Testis (tissue), 2 donors: ENCODE measurements at regions not wholly inside any gene's neighbourhood (a gene's known extent, or its start where the extent isn't known, plus 50 kb on each side); places are given as distances from the start of the nearest gene placed in this dataset.

Experiments used
- DNase-seq: peaks from one replicate; pipeline ENCODE4 v3.0.0-alpha.2; 2019
- H3K27ac ChIP-seq, 2 donors: fragments of 200-600 bp; sonication (generic); one replicate each; pipeline ENCODE4 v1.5.1; 2019
- H3K27me3 ChIP-seq: fragments of 200-600 bp; sonication (generic); one replicate; pipeline ENCODE4 v1.5.1; 2019
- H3K36me3 ChIP-seq: fragments of 200-600 bp; sonication (generic); one replicate; pipeline ENCODE4 v1.5.1; 2017; ENCODE audit warnings: low read depth; ENCODE audit errors: missing control alignments
- H3K4me1 ChIP-seq: fragments of 200-600 bp; sonication (generic); one replicate; pipeline ENCODE4 v1.5.1; 2019
- H3K4me3 ChIP-seq, 2 donors: fragments of 200-600 bp; sonication (generic); one replicate each; pipeline ENCODE4 v1.5.1; 2017 to 2019
- H3K9me3 ChIP-seq: fragments of 200-600 bp; sonication (generic); one replicate; pipeline ENCODE4 v1.5.1; 2017
- CTCF ChIP-seq, 3 experiments: fragments of 450-650 bp in 2 of 3; fragments of 200-600 bp in 1 of 3; sonication (generic) in 1 of 3; IDR thresholded peaks; one replicate each; pipeline ENCODE4 v1.5.1; 2016 to 2019; ENCODE audit warnings: antibody characterized with exemption in 3 of 3, mild to moderate bottlenecking in 2 of 3, moderate library complexity in 1 of 3
- POLR2A ChIP-seq: fragments of 450-650 bp; IDR thresholded peaks from one replicate; pipeline ENCODE4 v1.6.1; 2017; ENCODE audit warnings: antibody characterized with exemption, mild to moderate bottlenecking, moderate library complexity
- WGBS, 2 donors: methylation state at CpG; one replicate each; pipeline ENCODE4 v1.1.5; 2018; 5-methylcytosine and 5-hydroxymethylcytosine counted together
- intact Hi-C: fragments of 100-400 bp; cut with DNase I; formaldehyde crosslinking; loops from one replicate; pipeline ENCODE4 v1.15.1; 2023; ENCODE audit warnings: low total_unique reads

- intact Hi-C loops: no loop called here
- WGBS, 2 donors: 89 to 98% methylated on average over 1 of the region's 1 CpG
- H3K27me3 ChIP-seq: no peaks in the 10 kb centered on the region
- TF ChIP-seq POLR2A: no peak
- TF ChIP-seq CTCF (IDR thresholded peaks at IDR 0.05): no peak
- H3K4me1 ChIP-seq: no peaks in the 10 kb centered on the region
- no peak for DNase-seq
- no peak overlapping the region for H3K4me3 ChIP-seq
- no peaks in the 10 kb centered on the region for H3K9me3 ChIP-seq
- no peaks in the 10 kb centered on the region for H3K36me3 ChIP-seq
- no peak overlapping the region for H3K27ac ChIP-seq
These were observed 227.8 kb downstream of the NAF1 start for GRCh38 chr4:162938738-162939485.

GRCh38 chr4:162935214-162935613, 231.5 kb downstream of the NAF1 start:
- intact Hi-C loops: no loop called here

GRCh38 chr4:162931286-162931685, 235.4 kb downstream of the NAF1 start:
- Histone ChIP-seq H3K9me3 (no peaks in the 10 kb centered on the region), H3K4me3 (no peak overlapping the region), H3K36me3 (no peaks in the 10 kb centered on the region), H3K4me1 (no peaks in the 10 kb centered on the region), H3K27ac (no peak overlapping the region), H3K27me3 (no peaks in the 10 kb centered on the region)
- intact Hi-C loops: no loop called here
- 41 to 42% methylated on average over 4 of the region's 4 CpGs for whole genome bisulfite sequencing, 2 donors
- no peak for TF ChIP-seq CTCF (IDR thresholded peaks at IDR 0.05)
- no peak for TF ChIP-seq POLR2A
- DNase-seq: no peak

More at GRCh38 chr4:162935214-162935613, 231.5 kb downstream of the NAF1 start:
- Histone ChIP-seq H3K4me3 (no peak overlapping the region), H3K36me3 (no peaks in the 10 kb centered on the region), H3K27ac (no peak overlapping the region), H3K27me3 (no peaks in the 10 kb centered on the region), H3K9me3 (no peaks in the 10 kb centered on the region), H3K4me1 (no peaks in the 10 kb centered on the region)
- TF ChIP-seq CTCF (IDR thresholded peaks at IDR 0.05): no peak
- TF ChIP-seq POLR2A: no peak
- WGBS, 2 donors: 82 to 83% methylated on average over 6 of the region's 6 CpGs
- DNase-seq: no peak

GRCh38 chr4:162921178-162921785, 245.4 kb downstream of the NAF1 start:
- H3K4me1 ChIP-seq: no peaks in the 10 kb centered on the region
- H3K27ac ChIP-seq: no peak overlapping the region
- no peak overlapping the region for H3K4me3 ChIP-seq
- no peaks in the 10 kb centered on the region for H3K36me3 ChIP-seq
- DNase-seq: no peak
- TF ChIP-seq CTCF (IDR thresholded peaks at IDR 0.05) (no peak), POLR2A (no peak)
- H3K9me3 ChIP-seq: no peaks in the 10 kb centered on the region
- intact Hi-C loops: no loop called here
- WGBS, 2 donors: 50 to 55% methylated on average over 9 of the region's 9 CpGs
- H3K27me3 ChIP-seq: no peaks in the 10 kb centered on the region

- no peaks in the 10 kb centered on the region for H3K36me3 ChIP-seq
- no peaks in the 10 kb centered on the region for H3K9me3 ChIP-seq
- TF ChIP-seq POLR2A: no peak
- no peak for TF ChIP-seq CTCF (IDR thresholded peaks at IDR 0.05)
- H3K27me3 ChIP-seq: no peaks in the 10 kb centered on the region
- 54 to 68% methylated on average over 3 of the region's 3 CpGs for WGBS, 2 donors
- no peak for DNase-seq
- H3K4me1 ChIP-seq: no peaks in the 10 kb centered on the region
- no peak overlapping the region for H3K4me3 ChIP-seq
- no peak overlapping the region for H3K27ac ChIP-seq
- intact Hi-C loops: no loop called here
These were observed 246.0 kb downstream of the NAF1 start for GRCh38 chr4:162920649-162921048.
